ENCODE measurements at regions not wholly inside any gene's neighbourhood (a gene's known extent, or its start where the extent isn't known, plus 50 kb on each side); places are given as distances from the start of the nearest gene placed in this dataset.

DNA sequence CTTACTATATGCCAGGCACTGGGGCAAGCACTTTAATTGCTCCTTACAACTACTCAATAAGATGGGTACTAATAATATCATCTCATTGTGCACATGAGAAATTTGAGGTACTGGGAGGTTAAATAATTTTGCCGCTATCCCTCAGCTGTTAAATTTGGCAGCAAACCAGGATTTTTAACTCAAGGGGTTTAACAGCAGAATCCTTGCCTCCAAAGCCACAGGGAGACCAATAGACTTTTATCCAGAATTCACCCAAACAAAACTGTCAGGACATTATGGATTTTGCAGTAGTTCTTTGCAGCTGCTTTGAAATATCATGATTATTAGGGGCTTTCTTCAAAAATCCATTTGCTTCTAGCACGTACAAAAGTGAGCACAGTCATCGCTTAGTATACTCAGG is 136.2 kb downstream of the RPS12 start:
- TF ChIP-seq POLR2A (IDR thresholded peaks at IDR 0.05), result no peak
- TF ChIP-seq, protein P1, sequence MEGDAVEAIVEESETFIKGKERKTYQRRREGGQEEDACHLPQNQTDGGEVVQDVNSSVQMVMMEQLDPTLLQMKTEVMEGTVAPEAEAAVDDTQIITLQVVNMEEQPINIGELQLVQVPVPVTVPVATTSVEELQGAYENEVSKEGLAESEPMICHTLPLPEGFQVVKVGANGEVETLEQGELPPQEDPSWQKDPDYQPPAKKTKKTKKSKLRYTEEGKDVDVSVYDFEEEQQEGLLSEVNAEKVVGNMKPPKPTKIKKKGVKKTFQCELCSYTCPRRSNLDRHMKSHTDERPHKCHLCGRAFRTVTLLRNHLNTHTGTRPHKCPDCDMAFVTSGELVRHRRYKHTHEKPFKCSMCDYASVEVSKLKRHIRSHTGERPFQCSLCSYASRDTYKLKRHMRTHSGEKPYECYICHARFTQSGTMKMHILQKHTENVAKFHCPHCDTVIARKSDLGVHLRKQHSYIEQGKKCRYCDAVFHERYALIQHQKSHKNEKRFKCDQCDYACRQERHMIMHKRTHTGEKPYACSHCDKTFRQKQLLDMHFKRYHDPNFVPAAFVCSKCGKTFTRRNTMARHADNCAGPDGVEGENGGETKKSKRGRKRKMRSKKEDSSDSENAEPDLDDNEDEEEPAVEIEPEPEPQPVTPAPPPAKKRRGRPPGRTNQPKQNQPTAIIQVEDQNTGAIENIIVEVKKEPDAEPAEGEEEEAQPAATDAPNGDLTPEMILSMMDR (IDR thresholded peaks at IDR 0.05), result no peak

DNA sequence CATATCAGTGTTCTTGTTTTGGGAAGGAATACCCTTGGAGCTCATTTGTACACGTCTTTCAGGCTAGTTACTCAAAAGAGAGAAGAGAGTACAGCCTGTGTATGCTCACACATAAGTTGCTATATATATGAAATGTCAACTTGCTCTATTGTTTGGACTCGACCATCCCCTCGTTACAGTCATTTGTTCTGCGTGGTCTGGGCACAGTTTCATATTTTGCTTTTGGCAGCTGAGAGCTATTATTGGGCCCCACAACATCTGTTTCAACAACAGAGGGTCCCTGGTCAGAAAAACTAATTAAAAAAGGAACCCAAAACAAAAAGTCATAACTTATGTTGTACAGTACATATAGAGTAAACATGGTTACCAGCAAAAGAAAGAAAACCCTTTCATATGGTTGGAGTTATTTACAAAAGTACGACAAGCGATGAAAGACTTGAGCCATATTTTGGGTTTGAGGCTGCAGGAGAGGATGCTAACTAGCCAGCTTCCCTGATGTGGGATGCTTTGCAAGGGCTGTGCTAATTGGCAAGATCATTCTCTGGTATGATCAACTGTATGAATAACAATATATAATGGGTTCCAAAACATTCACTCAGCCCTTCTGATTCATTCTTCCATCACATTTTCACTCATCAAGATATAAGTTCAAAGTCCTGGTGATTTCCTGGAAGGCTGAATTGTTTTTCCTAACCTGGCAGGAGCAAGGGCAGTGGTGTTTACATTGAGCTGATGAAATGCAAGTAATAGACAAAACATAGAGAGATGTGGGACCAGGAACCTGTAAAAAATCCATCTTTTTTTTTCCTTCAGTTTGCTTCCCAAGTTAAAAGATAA is 137.9 kb downstream of the RPS12 start:
- Histone ChIP-seq H3K27ac (no peak overlapping the region), H3K4me3 (no peak overlapping the region), H3K36me3 (replicated peaks in 1 of 2) (no peaks in the 10 kb centered on the region), H3K4me1 (replicated peaks in 1 of 2) (no peaks in the 10 kb centered on the region), H3K27me3 (peaks cover 4% of the 10 kb centered on the region), H3K9me3 (replicated peaks in 1 of 3) (no peaks in the 10 kb centered on the region)
- intact Hi-C loops (cut with DNase I), result no loop called here
- DNase-seq, result no peak
- TF ChIP-seq, protein P1 (IDR thresholded peaks at IDR 0.05), result no peak
- WGBS, 4 donors, result 61 to 68% (median 66%) methylated on average over 6 of the region's 6 CpGs

More for the DNA sequence above, 136.2 kb downstream of the RPS12 start:
- Histone ChIP-seq H3K27ac (no peak overlapping the region), H3K36me3 (replicated peaks in 1 of 2) (no peaks in the 10 kb centered on the region), H3K27me3 (peaks cover 4% of the 10 kb centered on the region), H3K9me3 (replicated peaks in 1 of 3) (no peaks in the 10 kb centered on the region), H3K4me1 (replicated peaks in 1 of 2) (no peaks in the 10 kb centered on the region), H3K4me3 (no peak overlapping the region)
- DNase-seq, result no peak
- WGBS, 4 donors, result 72 to 88% (median 82%) methylated on average over 3 of the region's 3 CpGs
- intact Hi-C loops (cut with DNase I), result no loop called here

DNA sequence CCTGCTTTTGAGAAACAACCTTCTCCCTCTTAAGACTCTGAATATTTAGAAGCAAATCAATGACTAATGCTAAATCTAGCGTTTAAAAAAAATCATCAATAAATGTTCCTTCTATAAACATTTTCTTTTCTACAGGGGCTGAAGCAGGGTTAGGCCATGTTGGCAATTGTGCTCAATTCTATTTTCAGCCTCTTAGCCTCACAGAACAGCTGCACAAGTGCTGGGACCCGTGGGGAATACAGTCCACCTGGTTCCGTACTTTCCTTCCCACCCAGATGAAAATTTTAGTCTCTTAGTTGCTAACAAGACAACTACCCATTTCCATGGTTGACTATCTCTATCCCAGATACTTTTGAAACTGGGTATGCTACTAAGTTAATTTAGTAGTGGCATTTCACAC is 138.6 kb downstream of the RPS12 start:
- no peaks in the 10 kb centered on the region for H3K9me3 ChIP-seq (replicated peaks in 1 of 3)

DNA sequence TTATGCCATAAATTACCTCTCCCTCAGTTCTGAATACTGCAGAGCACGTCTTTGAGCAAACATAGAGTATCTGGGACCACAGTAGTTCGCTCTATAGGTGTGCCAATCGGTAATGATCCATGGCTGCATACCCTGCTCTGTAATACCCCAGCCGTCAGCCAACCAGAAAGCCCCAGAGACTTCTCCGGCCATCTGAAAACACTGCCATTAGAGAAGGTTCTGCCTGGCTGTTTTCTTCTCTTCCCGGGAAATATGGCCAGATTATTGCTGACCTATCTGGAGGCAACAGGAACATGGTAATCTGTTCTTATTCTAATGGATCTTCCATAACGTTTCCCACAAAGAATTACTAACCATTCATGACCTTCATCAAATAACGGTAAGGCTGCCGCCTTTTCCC is 139.9 kb downstream of the RPS12 start:
- intact Hi-C loops (cut with DNase I), result no loop called here
- Histone ChIP-seq H3K4me1 (replicated peaks in 1 of 2) (no peaks in the 10 kb centered on the region), H3K36me3 (replicated peaks in 1 of 2) (no peaks in the 10 kb centered on the region), H3K27me3 (peaks cover 4% of the 10 kb centered on the region), H3K27ac (no peak overlapping the region), H3K9me3 (replicated peaks in 1 of 3) (no peaks in the 10 kb centered on the region), H3K4me3 (no peak overlapping the region)
- TF ChIP-seq POLR2A (IDR thresholded peaks at IDR 0.05), result no peak
- TF ChIP-seq, protein P1 (IDR thresholded peaks at IDR 0.05), result no peak
- no peak for DNase-seq
- 70 to 81% (median 77%) methylated on average over 9 of the region's 9 CpGs for WGBS, 4 donors

More for the DNA sequence above, 138.6 kb downstream of the RPS12 start:
- Histone ChIP-seq H3K36me3 (replicated peaks in 1 of 2) (no peaks in the 10 kb centered on the region), H3K27ac (no peak overlapping the region), H3K27me3 (peaks cover 4% of the 10 kb centered on the region), H3K4me1 (replicated peaks in 1 of 2) (no peaks in the 10 kb centered on the region), H3K4me3 (no peak overlapping the region)
- no peak for TF ChIP-seq POLR2A (IDR thresholded peaks at IDR 0.05)
- TF ChIP-seq, protein P1 (IDR thresholded peaks at IDR 0.05), result no peak
- DNase-seq, result no peak
- 70 to 77% (median 72%) methylated on average over 3 of the region's 3 CpGs for WGBS, 4 donors
- intact Hi-C loops (cut with DNase I), result no loop called here
